Midbrain (tissue), 1 donor: ENCODE measurements at regions not wholly inside any gene's neighbourhood (a gene's known extent, or its start where the extent isn't known, plus 50 kb on each side); places are given as distances from the start of the nearest gene placed in this dataset.
"Not testable (repeated sequence)": the region's sequence is repeated elsewhere in the genome, so short reads cannot be mapped to it uniquely, and the experiment has no call there.

ENCODE experiments used
- DNase-seq: peaks from one replicate; lab custom pipeline; 2025; lab: John Stamatoyannopoulos, UW

DNA sequence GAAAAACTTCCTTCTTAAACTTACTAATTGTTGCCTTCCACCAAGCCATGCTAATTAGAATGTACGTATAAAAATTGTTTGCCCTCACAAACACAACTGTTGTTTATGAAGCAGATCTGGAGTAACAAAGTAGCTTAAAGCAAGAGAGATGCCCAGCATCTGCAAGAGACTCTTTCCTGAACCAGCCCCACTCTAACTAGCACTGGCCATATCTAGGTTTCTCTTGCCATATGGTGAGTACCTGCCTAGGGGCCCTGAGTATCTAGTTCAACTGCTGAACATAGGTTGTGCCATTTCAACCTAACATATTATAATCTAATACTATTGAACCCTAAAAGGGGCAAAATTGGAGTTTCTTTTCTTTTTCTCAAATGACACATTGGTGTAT, 883.4 kb upstream of the B3GALT2 start:
- no peak for DNase-seq

DNA sequence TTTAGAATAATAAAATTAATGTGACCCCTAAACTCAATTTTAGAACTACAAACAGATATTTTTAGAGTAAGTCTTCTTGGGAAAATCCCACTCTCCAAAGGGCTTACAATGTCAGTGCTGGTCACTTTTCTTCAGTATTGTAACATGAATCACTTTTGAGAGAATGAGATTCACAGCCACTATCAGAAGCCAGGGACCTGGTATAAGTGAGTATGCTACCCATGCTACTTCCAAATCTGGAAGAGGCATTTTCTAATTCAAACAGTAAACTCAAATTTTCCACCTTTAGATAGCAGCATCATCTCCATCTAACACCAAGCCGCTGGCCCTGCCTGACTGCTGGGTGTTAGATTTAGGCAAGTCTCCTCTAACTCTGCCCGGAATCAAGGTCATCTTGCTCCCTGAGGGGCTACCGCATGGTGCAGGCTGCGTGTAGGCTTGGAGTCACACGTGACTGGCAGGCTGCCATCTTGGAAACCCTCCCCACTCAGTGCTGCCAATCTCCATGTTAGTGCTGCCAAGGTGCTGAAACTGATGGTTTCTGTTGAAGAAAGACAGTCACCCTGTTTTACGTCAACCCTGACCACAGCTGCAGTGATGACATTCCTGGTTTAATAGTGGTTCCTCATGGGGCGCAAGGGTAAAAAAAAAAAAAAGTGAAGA, 882.9 kb upstream of the B3GALT2 start:
- DNase-seq, result no peak

DNA sequence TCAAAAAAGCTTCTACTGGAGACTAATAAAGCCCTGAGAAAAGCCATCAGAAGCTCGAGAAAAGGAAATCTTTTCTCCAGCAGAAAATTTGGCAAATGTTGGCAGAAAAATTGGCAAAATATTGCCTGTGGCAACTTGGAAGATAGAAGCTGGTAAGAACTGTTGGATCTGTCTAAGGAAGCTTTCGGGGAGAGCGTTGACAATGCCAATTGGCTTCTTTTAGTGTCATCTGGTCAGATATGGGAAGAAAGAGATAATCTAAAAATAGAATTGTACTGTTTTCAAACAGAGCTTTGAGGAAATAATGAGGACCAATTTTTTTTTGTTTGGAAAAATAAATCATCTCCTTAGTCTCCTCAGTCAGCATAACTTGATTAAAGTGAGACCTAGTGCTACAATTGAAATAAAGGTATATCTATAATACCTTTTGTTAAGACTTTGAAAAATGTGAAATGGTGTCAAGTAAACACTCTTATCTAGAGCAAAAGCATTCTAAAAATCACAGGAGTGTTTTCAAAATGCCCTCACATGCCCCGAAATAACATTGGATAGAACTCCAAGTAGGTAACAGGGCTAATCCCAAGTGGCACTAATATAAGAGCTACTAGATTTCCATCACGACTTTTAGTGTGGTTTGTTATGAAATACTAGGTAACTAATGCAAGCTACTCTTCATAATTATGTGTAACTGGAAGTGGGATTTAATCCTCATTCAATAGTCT, 882.2 kb upstream of the B3GALT2 start:
- DNase-seq, result no peak

DNA sequence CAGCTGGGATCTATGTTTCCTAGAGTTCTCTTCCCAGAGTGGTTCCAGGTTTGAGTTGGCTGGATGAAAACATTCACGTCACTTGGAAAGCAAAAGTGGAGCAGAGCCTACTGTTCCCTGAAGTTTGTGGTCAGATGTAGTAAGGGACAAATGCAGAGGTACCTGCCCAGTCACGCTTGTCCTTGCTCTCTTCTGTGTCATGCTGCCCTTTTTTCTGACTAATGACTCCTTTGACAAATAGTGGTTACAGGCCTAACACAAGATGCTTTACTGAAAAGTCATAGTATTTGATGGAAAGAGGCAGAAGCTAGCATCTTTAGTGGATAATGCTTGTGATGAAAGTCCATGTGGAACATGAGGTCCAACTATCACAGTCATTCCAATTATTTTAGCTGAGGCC, 881.4 kb upstream of the B3GALT2 start:
- no peak for DNase-seq

DNA sequence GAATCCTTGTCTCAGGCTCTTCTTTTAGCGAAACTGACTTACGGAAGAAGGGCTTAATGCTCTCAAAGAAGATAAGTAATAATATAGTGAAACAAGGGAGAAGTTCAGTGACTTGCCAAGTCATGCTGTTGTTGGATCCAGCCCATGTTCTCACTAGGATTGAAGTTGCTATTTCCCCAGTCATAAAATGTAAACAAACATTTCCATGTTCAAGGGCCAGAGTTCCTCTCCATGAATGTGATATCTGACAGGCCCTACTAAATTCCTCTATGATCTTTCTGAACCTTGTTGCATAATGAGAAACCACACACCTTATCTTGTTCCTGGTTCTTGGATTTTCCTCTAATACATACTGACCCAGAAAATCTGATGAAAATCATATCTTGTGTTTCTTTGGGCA, 876.5 kb upstream of the B3GALT2 start:
- DNase-seq, result no peak

DNA sequence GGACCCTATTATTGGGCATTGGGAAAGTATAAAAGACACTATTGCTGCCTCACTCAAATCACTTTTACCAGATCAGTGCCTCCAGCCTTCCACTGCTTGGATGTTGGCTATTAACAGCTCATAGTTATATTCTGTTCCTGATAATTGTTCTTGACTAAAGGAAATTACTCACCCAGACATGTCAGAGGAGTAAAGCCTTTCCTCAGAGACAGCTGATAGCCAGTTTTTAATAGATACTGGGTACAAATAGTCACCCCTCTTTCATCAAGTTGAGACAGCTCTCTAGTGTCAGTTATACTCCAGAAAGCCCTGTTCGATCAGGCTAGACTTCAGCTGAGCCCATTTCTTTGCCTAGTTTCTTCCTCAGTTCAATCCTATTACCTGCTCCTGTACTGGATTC, 876.1 kb upstream of the B3GALT2 start:
- DNase-seq, result no peak

DNA sequence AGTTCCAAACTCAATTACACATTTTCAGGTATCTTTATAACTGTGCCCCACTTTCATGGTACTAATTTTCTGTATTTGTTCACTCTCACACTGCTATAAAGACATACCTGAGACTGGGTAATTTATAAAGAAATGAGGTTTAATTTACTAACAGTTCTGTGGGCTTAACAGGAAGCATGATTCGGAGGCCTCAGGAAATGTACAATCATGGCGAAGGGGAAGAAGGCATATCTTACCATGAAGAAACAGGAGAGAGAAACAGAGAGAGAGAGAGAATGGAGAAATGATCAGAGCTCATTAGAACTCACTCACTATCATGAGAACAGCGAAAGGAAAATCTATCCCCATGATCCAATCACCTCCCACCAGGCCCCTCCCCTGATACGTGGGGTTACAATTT, 874.1 kb upstream of the B3GALT2 start:
- DNase-seq, result no peak

DNA sequence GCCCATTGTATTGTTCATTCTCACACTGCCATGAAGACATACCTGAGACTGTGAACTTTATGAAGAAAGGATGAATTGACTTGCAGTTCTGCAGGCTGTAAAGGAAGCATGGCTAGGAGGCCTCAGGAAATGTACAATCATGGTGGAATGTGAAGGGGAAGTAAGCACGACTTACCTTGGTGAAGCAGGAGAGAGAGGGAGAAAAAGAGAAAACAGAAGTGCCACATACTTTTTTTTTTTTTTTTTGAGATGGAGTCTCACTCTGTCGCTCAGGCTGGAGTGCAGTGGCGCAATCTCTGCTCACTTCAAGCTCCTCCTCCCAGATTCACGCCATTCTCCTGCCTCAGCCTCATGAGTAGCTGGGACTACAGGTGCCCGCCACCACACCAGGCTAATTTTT, 871.9 kb upstream of the B3GALT2 start:
- not testable (repeated sequence) for DNase-seq

DNA sequence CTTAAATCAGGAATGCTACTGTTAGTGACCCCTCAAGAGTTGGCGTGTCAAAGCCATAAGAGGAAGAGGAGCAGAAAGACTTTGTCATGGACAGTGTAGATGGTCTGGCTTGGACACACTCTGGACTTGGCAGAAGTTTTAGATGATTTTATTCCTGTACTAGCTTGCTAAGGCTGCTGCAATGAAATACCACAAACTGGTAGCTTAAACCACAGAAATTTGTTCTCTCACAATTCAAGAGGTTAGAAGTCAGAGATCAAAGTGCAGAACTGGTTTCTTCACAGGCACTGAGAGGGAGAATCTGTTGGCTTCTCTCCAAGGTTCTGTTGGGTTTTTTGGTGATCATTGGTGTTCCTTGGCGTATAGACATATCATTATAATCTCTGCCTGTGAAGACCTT, 869.8 kb upstream of the B3GALT2 start:
- DNase-seq, result no peak

DNA sequence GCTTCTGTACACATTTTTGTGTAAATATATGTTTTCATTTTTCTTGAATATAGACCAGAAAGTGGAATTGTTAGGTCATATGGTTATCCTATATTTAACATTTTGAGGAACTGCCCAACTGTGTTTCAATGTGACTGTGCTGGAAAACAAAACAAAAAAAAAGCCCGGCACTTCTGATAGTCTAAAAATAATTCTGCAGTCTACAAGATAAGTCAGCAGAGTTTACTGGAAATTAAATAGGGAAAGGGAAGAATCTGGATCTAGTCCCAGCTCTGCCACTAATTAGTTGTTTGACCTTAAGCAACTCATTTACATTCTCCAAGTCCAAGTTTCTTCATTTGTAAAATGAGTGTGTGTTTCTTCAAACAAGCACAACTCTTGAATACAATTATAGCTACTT, 869.1 kb upstream of the B3GALT2 start:
- no peak for DNase-seq

DNA sequence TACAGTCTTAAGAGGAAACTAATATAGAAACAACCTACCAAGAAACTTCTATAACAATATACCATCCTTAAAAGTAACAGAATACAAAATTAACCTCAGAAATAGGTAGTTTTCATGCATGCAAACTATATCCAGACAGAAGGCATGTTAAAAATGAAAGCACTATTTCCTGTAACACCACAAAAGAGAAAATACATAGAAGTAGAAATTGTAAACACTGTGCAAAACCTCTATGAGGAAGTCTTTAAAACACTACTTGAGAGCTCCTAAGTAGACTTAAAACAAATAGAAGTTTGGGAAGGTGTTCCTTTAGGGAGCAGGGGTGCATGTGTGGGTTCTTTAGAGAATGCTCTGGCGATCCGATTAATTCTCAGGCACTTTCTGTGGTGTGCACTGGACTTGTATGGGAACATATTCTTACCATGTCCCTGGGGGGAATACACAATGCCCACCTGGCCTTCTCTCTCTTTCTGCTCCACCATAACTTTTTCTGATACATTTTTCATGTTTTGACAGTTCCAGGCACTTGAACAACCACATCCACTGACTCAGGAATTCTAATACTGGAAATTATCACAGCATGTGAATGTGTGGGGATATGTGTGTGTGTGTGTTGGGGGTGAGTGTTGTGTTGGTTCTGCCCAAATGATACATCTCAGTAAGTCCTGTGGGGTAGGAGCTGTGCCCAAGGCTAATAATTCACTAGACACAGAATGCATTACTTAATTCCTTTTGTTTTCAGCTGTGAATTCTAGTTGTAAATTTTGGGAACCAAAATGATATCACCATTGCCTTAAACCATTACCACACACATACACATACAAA, 866.3 kb upstream of the B3GALT2 start:
- DNase-seq, result no peak

DNA sequence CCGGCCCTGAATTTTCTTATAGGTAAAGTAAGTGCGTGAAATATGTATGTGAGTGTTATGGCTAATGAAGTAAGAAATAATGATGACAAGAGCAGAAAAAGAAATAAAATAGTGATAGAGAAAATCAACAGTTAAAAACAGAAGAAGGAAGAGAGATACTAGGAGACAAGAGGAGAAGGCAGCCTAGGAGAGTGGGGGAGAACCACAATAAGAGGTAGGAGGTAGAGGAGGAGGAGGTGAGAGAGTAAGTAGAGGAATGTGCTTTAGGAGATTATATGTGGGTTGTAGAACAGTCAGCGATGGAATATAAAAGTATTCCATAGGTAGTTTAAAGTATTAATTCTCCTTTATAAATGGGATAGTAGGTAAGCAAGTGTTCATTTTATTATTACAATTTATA, 861.5 kb upstream of the B3GALT2 start:
- DNase-seq, result no peak

DNA sequence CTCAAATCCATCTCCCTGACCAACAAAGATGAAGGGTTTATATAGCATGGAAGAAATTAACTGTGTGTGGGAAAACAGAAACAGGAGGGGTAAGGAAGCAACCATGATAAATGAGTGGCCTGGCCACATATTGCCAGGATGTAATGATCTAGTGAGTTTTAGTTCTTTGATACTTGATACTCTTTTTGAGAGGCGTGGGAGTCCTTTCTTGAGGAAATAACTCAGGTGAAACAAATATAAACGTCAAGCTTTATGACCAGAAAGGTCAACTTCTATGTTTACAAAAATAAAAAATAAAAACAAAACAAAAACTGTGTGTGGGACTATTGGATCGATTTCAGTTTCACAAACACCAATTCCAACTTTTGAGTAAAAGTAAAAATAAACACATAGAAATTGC, 860.8 kb upstream of the B3GALT2 start:
- no peak for DNase-seq

DNA sequence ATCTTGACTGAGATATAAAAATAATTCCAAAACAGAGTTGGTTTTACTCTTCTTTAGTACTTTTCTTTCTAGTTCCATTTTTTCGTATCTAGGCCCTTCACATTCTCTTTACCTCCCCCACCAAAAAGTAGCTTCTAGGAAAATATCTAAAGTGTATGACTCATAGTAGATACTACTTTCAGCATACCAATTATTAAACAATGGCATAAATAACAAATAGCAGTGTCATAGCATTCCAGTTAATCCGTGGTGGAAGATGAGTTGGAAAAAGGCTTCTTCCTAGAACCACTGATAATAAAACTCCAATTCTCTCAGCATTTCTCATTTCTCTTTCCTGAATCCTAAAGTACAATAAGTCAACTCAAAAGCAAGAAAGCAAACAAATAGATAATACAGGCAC, 859.0 kb upstream of the B3GALT2 start:
- no peak for DNase-seq

DNA sequence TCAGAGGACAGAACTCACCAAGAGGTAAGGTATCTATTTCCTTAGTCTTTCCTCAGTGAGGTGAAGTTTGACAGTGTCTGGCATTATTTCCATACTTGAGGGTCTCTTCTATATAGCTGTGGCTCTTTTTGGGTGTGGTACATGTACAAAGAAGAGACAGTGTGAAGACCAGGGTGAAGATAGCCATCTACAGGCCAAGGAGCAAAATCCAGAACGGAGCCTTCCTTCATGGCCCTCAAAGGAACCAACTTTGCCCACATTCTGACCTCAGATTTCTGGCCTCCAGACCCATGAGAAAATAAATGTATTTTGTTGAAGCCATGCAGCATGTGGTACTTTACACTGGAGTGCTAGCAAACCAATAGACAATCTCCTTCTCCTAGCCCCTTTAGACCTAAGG, 858.5 kb upstream of the B3GALT2 start:
- DNase-seq, result no peak

DNA sequence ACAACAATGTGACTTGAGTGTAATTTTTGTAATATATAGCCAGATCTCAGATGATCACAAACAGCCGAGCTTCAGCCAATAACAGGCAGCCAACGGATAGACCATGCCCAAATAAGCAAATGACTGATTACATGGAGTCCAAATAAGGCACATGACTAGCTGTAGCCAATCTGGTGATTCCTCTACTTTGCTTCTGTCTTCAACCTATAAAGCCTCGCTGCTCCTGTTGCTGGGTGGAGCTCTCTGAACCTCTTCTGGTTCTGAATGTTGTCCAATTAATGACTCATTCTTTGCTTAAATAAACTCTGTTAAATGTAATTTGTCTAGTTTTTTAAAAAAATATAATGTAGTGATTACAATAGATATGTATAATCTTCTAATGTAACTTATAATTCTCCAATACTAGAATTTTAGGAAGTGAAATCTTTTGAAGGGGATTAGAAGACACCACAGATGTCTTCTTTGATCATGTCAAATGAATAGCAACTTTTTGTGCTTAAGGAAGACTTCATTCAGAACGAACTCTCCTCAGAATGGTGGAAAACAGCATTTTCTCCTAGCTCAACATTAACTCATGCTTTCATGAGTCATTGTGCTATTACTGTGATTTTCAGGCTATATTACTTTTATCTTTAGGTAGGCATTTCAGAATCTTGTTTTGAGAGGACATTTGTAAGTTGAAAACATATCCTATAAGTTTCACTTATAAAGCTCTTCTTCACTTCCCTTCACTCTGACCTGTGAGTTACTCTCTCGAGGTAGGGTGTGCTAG, 857.8 kb upstream of the B3GALT2 start:
- no peak for DNase-seq

DNA sequence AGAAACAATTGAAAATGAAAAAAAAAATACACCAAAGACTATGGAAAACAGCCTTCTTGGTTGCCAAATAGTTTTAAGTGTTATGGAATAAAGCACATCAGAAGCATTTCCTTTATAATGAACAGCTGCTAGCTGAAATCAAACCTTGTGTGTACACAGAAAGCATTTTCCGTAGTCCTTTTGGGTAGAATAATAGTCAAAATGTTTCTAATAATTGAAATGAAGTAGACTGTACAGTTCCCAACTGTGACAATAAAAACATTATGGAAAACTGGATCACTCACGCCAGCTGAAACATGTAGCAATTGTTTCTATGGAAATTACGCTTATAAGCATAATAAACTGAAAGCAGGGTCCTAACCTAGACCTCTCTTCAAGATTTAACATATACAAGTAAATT, 856.3 kb upstream of the B3GALT2 start:
- DNase-seq, result no peak

DNA sequence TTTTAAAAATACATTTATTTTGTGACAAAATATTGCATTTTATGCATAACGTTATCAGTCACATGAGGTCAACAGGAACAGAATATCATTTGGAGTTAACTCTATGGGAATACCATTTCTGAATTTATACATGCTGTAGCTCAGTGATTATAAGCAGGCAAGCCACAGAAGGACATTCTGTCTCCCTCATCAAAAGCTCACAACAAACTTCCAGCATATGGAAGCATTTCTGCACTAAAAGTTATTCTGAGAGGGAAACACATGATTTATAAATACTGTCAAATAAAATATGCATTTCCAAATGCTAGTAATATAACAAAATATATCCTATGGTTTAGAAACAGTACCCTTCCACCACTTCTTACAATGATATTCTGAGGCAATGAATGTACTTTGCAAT, 854.1 kb upstream of the B3GALT2 start:
- no peak for DNase-seq

DNA sequence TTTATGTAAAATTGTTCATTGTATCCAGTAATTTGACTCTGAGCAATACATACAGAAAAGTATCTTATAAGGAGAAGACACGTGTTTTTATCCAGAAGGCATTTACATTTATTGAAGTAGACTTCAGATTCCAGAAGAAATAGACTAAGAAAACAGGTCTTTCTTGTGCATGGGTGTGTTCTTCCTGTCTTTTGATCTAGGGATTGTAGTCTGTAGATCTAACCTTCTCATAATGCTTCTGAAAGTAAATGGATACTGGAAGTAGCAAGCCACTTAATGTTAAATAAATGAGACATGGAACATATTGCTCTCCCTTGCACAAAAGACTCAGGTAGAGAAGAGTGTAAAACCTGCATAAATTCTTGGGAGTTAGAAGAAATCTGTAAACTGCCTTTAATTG, 853.2 kb upstream of the B3GALT2 start:
- no peak for DNase-seq

DNA sequence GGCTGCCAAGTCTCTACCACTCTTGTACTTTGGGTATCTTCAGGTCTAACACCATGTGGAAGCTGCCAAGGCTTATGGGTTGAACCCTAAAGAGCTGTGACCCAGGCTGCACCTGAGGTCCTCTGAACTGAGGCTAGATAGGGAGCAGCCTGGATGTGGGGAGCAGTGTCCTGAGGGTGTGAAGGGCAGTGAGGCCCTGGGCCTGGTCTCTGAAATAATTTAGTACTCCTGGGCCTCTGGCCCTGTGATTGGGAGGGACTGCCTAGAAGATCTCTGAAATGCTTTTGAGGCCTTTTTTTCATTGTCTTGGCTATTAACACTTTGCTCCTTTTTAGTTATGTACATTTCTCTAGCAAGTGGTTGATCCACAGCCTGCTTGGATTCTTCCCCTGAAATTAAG, 847.2 kb upstream of the B3GALT2 start:
- no peak for DNase-seq

DNA sequence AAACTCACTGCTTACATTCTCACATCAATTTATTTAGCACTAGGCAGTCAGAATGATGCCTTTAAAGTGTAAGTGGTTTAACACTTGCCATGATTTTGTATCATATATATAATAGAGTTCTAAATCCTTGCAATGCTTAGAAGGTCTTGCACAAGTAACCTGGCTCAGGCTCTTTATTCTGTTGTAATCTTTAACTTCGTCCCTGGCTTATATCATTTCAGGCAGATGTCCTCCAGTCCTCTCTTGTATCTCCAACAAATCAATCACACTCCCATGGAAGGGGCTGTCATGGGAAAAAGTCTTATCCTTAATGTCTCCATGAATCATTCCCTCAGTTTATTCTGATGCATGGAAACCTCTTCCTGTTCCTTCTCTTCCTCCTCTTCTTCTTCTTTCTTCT, 841.6 kb upstream of the B3GALT2 start:
- no peak for DNase-seq

DNA sequence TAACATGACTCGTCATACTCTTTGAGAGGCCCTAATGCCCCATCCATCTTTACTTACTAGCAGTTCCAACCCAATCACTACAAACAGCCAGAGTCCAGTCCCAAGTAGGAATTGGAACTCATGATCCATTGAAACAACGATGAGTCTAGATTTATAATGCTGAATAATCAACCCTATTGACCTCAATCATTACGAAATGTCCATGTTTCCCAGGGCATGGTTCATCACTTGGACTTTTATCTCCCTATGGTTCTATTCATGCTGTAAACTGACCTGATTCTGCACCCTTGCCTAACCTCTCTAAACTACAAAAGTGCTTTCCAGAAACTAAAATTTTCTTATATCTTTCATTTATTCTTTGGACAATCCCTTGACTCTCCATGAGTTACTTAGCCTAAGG, 840.0 kb upstream of the B3GALT2 start:
- no peak for DNase-seq
